HL-60/S4 (cell line): ENCODE measurements at regions not wholly inside any gene's neighbourhood (a gene's known extent, or its start where the extent isn't known, plus 50 kb on each side); places are given as distances from the start of the nearest gene placed in this dataset.

ENCODE experiments used
- in situ Hi-C: fragments of 300-500 bp; cut with MboI; formaldehyde crosslinking; loops from 2 replicates; pipeline ENCODE4 v1.14.3; 2022; ENCODE audit warnings: low sequenced_read_pairs

GRCh38 chr1:115493834-115494233 lies 147.9 kb upstream of the VANGL1 start:
- in situ Hi-C loops = no loop called here

GRCh38 chr1:115492880-115493279 lies 148.9 kb upstream of the VANGL1 start:
- in situ Hi-C loops = no loop called here

- in situ Hi-C loops = no loop called here
Observed at GRCh38 chr1:115492019-115492595, 149.7 kb upstream of the VANGL1 start.

GRCh38 chr1:115491298-115492018 lies 150.3 kb upstream of the VANGL1 start:
- in situ Hi-C loops = no loop called here

- in situ Hi-C loops = no loop called here
Observed at GRCh38 chr1:115479055-115479482, 141.0 kb upstream of the NGF start.

GRCh38 chr1:115477071-115477470 lies 139.0 kb upstream of the NGF start:
- in situ Hi-C loops = no loop called here

- in situ Hi-C loops = no loop called here
Observed at GRCh38 chr1:115476616-115477015, 138.6 kb upstream of the NGF start.

GRCh38 chr1:115475901-115476300 lies 137.9 kb upstream of the NGF start:
- in situ Hi-C loops = no loop called here

- in situ Hi-C loops = no loop called here
Observed at GRCh38 chr1:115475252-115475651, 137.2 kb upstream of the NGF start.

- in situ Hi-C loops = loop anchor here (25.0 kb wide), 1 partner anchor 212 kb away; no protein-coding TSS in a partner anchor
Observed at GRCh38 chr1:115473986-115474565, 136.0 kb upstream of the NGF start.

- in situ Hi-C loops = loop anchor here (10.0 to 25.0 kb wide), 2 partner anchors 208 to 335 kb away; no protein-coding TSS in a partner anchor
Observed at GRCh38 chr1:115469703-115470476, 131.8 kb upstream of the NGF start.

- in situ Hi-C loops = loop anchor here (10.0 to 25.0 kb wide), 2 partner anchors 205 to 333 kb away; no protein-coding TSS in a partner anchor
Observed at GRCh38 chr1:115467790-115468189, 129.7 kb upstream of the NGF start.

GRCh38 chr1:115467196-115467595 lies 129.1 kb upstream of the NGF start:
- in situ Hi-C loops = loop anchor here (10.0 to 25.0 kb wide), 2 partner anchors 205 to 332 kb away; no protein-coding TSS in a partner anchor

- in situ Hi-C loops = loop anchor here (10.0 to 25.0 kb wide), 2 partner anchors 204 to 332 kb away; no protein-coding TSS in a partner anchor
Observed at GRCh38 chr1:115466433-115466832, 128.4 kb upstream of the NGF start.

GRCh38 chr1:115465802-115466363 lies 127.8 kb upstream of the NGF start:
- in situ Hi-C loops = loop anchor here (10.0 to 25.0 kb wide), 2 partner anchors 204 to 331 kb away; no protein-coding TSS in a partner anchor

GRCh38 chr1:115463347-115463746 lies 125.3 kb upstream of the NGF start:
- in situ Hi-C loops = loop anchor here (10.0 to 25.0 kb wide), 2 partner anchors 201 to 329 kb away; no protein-coding TSS in a partner anchor

GRCh38 chr1:115462566-115463076 lies 124.6 kb upstream of the NGF start:
- in situ Hi-C loops = loop anchor here (10.0 to 25.0 kb wide), 2 partner anchors 200 to 328 kb away; no protein-coding TSS in a partner anchor

- in situ Hi-C loops = loop anchor here (10.0 to 25.0 kb wide), 2 partner anchors 199 to 327 kb away; no protein-coding TSS in a partner anchor
Observed at GRCh38 chr1:115461526-115461925, 123.5 kb upstream of the NGF start.

GRCh38 chr1:115459161-115459560 lies 121.1 kb upstream of the NGF start:
- in situ Hi-C loops = loop anchor here (25.0 kb wide), 1 partner anchor 197 kb away; no protein-coding TSS in a partner anchor
